Parathyroid adenoma (tissue), 2 donors: ENCODE measurements at regions not wholly inside any gene's neighbourhood (a gene's known extent, or its start where the extent isn't known, plus 50 kb on each side); places are given as distances from the start of the nearest gene placed in this dataset.

Experiments
- H2AFZ ChIP-seq: fragments of 300-600 bp; sonication (generic); one replicate; pipeline ENCODE4 v1.7.0; 2017; ENCODE audit warnings: antibody characterized with exemption, mild to moderate bottlenecking
- H3K27ac ChIP-seq: fragments of 300-600 bp; sonication (generic); one replicate; pipeline ENCODE4 v1.7.0; 2017
- H3K27me3 ChIP-seq: fragments of 300-600 bp; sonication (generic); one replicate; pipeline ENCODE4 v1.7.0; 2017; ENCODE audit warnings: low read length; ENCODE audit not compliant: control insufficient read depth, insufficient read depth
- H3K36me3 ChIP-seq: fragments of 300-600 bp; sonication (generic); one replicate; pipeline ENCODE4 v1.7.0; 2017; ENCODE audit warnings: low read length; ENCODE audit not compliant: control insufficient read depth, insufficient read depth
- H3K4me1 ChIP-seq: fragments of 300-600 bp; sonication (generic); one replicate; pipeline ENCODE4 v1.7.0; 2017; ENCODE audit warnings: control low read depth
- H3K4me2 ChIP-seq: fragments of 300-600 bp; sonication (generic); one replicate; pipeline ENCODE4 v1.7.0; 2017; ENCODE audit warnings: low read length
- H3K4me3 ChIP-seq: fragments of 300-600 bp; sonication (generic); one replicate; pipeline ENCODE4 v1.7.0; 2017; ENCODE audit warnings: low read depth, low read length
- H3K79me2 ChIP-seq: fragments of 300-600 bp; sonication (generic); one replicate; pipeline ENCODE4 v1.7.0; 2017; ENCODE audit warnings: control low read depth
- H3K9ac ChIP-seq: fragments of 300-600 bp; sonication (generic); one replicate; pipeline ENCODE4 v1.7.0; 2017; ENCODE audit warnings: mild to moderate bottlenecking
- H3K9me3 ChIP-seq: fragments of 300-600 bp; sonication (generic); one replicate; pipeline ENCODE4 v1.7.0; 2017; ENCODE audit warnings: low read length; ENCODE audit not compliant: control insufficient read depth
- CTCF ChIP-seq: fragments of 300-600 bp; sonication (generic); IDR thresholded peaks from one replicate; pipeline ENCODE4 v1.7.0; 2017; ENCODE audit warnings: antibody characterized with exemption, mild to moderate bottlenecking
- donor health status: primary hyperparathyroidism.

- no peak for TF ChIP-seq CTCF
- no peaks in the 10 kb centered on the region for H3K4me1 ChIP-seq
- no peak overlapping the region for H3K27ac ChIP-seq
- no peak overlapping the region for H3K4me2 ChIP-seq
- H3K9ac ChIP-seq = no peak overlapping the region
- no peaks in the 10 kb centered on the region for H3K36me3 ChIP-seq
- H3K79me2 ChIP-seq = no peaks in the 10 kb centered on the region
- no peaks in the 10 kb centered on the region for H3K27me3 ChIP-seq
- H3K4me3 ChIP-seq = no peak overlapping the region
- H3K9me3 ChIP-seq = no peaks in the 10 kb centered on the region
- H2AFZ ChIP-seq = no peak overlapping the region
Observed at GRCh38 chr7:13093160-13093559, 405.7 kb downstream of the ARL4A start.

DNA sequence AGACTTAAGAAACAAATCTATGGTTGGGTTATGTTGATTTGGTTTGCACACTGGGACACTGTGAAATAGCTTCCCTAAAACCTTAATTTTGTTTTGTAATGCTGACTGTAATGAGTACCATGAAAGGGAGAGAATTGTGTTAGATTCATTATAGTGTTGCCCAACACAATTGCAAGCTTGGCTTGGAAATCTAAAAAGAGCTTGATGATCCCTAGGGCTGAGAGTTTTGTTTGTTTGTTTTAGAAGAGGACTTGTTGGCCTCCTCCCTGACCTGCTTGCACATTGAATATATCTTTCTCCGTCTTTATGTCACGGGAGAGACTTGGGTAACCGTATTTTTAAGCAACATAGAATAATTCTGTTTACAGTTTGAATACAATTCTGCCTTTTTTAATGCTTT is 410.1 kb downstream of the ARL4A start:
- Histone ChIP-seq H3K9ac (no peak overlapping the region), H3K27ac (no peak overlapping the region), H2AFZ (no peak overlapping the region), H3K79me2 (no peaks in the 10 kb centered on the region), H3K27me3 (no peaks in the 10 kb centered on the region), H3K36me3 (no peaks in the 10 kb centered on the region), H3K4me2 (no peak overlapping the region), H3K4me1 (no peaks in the 10 kb centered on the region), H3K4me3 (no peak overlapping the region), H3K9me3 (no peaks in the 10 kb centered on the region)
- TF ChIP-seq CTCF = no peak

DNA sequence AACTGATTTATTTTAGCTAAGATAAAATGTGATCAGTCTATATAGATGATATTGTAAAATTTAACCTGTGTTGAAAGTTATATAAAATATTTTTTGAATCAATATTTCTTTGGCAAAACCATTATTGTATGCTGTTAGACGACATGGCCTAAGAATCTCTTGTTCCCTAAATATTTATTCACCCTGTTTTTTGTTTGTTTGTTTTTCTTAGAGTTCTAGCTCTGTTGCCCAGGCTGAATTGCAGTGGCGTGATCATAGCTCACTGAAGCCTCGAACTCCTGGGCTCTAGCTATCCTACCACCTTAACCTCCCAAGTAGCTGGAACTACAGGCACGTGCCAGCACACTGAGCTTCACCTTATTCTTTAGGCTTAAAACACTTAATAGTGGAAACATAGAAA is 410.7 kb downstream of the ARL4A start:
- Histone ChIP-seq H3K9ac (no peak overlapping the region), H3K27ac (no peak overlapping the region), H3K4me1 (no peaks in the 10 kb centered on the region), H3K79me2 (no peaks in the 10 kb centered on the region), H2AFZ (no peak overlapping the region), H3K9me3 (no peaks in the 10 kb centered on the region), H3K4me2 (no peak overlapping the region), H3K36me3 (no peaks in the 10 kb centered on the region), H3K4me3 (no peak overlapping the region), H3K27me3 (no peaks in the 10 kb centered on the region)
- TF ChIP-seq CTCF = no peak

- no peaks in the 10 kb centered on the region for H3K36me3 ChIP-seq
- no peak overlapping the region for H3K4me3 ChIP-seq
- no peak overlapping the region for H3K9ac ChIP-seq
- H3K4me2 ChIP-seq = no peak overlapping the region
- H3K79me2 ChIP-seq = no peaks in the 10 kb centered on the region
- no peak overlapping the region for H3K27ac ChIP-seq
- no peaks in the 10 kb centered on the region for H3K27me3 ChIP-seq
- no peak for TF ChIP-seq CTCF
- no peaks in the 10 kb centered on the region for H3K4me1 ChIP-seq
- H2AFZ ChIP-seq = no peak overlapping the region
- no peaks in the 10 kb centered on the region for H3K9me3 ChIP-seq
Observed at GRCh38 chr7:13099154-13099795, 411.8 kb downstream of the ARL4A start.

DNA sequence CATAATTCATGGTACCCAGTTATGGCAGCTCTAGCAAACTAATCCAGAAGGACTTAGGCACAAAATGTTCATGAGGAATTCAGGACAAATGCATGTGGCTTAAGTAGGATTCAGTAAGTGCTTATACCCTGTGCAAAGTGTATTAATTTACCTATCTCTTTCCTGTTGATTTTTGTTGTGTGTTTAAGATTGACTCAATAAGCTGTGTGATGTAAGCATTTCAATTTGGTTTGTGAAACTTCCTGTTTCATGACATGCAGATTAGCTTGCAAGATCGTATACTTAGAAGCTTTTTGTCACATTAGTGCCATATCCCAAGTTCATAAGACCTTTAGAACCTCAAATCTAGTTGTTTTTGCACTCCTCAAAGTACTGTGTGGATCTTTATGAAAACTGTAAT is 416.7 kb downstream of the ARL4A start:
- no peaks in the 10 kb centered on the region for H3K4me1 ChIP-seq
- H2AFZ ChIP-seq = no peak overlapping the region
- no peaks in the 10 kb centered on the region for H3K36me3 ChIP-seq
- no peaks in the 10 kb centered on the region for H3K27me3 ChIP-seq
- no peaks in the 10 kb centered on the region for H3K9me3 ChIP-seq
- H3K9ac ChIP-seq = no peak overlapping the region
- no peak overlapping the region for H3K27ac ChIP-seq
- H3K4me2 ChIP-seq = no peak overlapping the region
- no peak for TF ChIP-seq CTCF
- no peak overlapping the region for H3K4me3 ChIP-seq
- no peaks in the 10 kb centered on the region for H3K79me2 ChIP-seq
